Ramos (cell line): ENCODE measurements at regions not wholly inside any gene's neighbourhood (a gene's known extent, or its start where the extent isn't known, plus 50 kb on each side); places are given as distances from the start of the nearest gene placed in this dataset.

Experiments
- in situ Hi-C: fragments of 300-500 bp; cut with MboI; formaldehyde crosslinking; loops from one replicate; pipeline ENCODE4 v1.14.3; 2022; ENCODE audit warnings: low sequenced_read_pairs; ENCODE audit not compliant: unreplicated experiment

DNA sequence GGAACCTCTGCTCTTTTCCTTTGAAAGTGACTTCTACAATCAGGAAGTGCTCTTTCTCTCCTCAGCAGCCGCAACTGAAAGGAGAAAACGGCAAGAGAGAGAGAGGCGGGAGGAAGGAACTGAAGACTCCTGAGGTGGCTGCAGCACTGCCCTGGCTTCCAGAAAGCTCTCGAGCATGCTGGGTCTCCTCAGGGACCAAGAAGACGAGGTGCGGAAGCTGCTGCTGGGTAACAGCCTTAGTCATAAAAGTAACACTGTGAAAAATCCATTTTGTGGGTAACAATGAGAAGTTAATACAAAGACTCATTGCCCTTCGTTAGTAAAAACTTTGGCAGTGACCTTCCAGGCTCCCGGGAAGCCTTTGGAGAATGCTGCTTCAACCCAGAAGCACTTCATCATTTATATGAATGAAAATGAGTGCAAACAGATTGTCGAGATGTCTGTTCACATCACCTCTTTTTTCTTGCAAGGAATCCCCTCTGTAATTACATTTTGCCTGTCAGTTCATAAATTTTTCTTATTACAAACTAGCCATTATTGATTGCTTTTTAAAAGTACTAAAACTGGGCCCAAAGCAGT is 473.4 kb downstream of the SOX6 start:
- in situ Hi-C loops, result no loop called here

- in situ Hi-C loops, result no loop called here
Measured at GRCh38 chr11:15883455-15883920, 472.9 kb downstream of the SOX6 start.

- in situ Hi-C loops, result no loop called here
Measured at GRCh38 chr11:15884141-15884540, 472.2 kb downstream of the SOX6 start.

GRCh38 chr11:15884777-15885540 is 471.4 kb downstream of the SOX6 start:
- in situ Hi-C loops, result no loop called here

GRCh38 chr11:15885854-15886253 is 470.5 kb downstream of the SOX6 start:
- in situ Hi-C loops, result no loop called here

- in situ Hi-C loops, result no loop called here
Measured at GRCh38 chr11:15886299-15886698, 470.0 kb downstream of the SOX6 start.

DNA sequence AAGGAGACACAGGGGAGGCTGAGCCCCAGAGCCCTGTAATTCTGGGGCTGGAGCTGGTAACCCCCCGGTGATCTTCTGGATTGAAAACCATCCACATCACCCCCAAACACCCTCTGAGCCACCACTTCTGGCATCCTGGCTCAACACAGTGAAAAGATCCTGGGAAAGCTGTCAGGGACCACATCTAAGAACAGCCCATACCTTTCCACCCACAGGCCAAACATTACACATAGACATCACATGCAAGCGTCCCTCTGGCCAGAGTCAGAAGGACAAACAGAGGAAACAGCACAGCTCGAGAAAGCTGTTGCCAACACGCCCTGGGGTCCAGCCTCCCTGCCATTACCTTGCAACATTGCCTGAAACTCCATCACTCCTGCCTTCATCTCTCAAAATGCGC is 469.5 kb downstream of the SOX6 start:
- in situ Hi-C loops, result no loop called here

- in situ Hi-C loops, result no loop called here
Measured at GRCh38 chr11:15888556-15889345, 467.6 kb downstream of the SOX6 start.

- in situ Hi-C loops, result no loop called here
Measured at GRCh38 chr11:15889363-15890030, 466.8 kb downstream of the SOX6 start.

DNA sequence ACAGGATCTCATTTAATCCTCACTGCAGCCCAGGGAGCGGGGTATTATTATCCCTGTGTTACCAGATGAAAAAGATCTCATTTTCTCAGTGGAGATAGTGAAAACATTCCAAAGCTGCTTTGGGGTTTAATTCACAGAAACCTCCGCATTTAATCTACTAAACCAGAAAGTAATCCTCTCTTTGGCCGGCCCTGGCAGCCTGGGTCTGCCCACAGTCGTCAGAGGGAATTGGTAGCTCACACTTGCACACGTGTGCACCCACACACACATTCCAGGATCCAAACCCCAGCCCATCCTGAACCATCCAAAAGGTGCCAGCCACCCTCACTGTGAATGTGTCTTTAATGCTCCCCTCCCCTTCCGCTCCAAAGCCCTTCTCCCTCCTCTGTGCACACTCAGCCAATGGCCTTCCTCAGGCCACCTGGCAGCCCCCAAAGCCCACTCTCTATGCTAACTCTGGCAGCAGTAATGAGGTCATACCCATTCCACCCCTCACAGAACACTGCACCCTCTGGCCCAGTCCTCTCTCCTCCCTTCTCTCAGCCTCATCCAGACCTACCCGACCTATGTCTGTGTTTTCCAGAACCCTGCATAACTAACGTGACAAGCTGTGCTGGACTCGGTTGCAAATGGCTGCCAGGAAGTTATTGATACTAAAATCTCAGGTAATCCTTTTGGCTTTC is 466.2 kb downstream of the SOX6 start:
- in situ Hi-C loops, result no loop called here

GRCh38 chr11:15893080-15893492 is 463.3 kb downstream of the SOX6 start:
- in situ Hi-C loops, result no loop called here

DNA sequence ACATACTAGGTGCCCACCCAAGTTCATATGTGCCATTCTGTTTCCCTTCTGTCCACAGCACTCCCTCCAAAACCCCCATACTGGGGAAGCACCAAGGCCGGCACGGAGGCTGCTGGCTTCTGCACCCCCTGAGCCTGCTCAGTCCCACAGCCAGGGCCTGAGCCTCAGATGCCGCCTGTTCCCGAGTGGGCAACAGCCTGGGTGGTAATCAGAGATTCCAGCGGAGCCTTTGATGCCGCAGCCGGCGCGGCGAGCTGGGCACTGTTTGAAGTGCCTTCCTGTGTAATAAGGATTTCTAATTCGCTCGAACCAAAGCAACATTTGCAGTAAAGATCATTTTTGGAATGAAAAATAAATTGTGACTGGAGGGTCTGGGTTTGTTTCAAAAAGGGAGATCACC is 460.3 kb downstream of the SOX6 start:
- in situ Hi-C loops, result no loop called here

GRCh38 chr11:15896530-15896929 is 459.8 kb downstream of the SOX6 start:
- in situ Hi-C loops, result no loop called here

DNA sequence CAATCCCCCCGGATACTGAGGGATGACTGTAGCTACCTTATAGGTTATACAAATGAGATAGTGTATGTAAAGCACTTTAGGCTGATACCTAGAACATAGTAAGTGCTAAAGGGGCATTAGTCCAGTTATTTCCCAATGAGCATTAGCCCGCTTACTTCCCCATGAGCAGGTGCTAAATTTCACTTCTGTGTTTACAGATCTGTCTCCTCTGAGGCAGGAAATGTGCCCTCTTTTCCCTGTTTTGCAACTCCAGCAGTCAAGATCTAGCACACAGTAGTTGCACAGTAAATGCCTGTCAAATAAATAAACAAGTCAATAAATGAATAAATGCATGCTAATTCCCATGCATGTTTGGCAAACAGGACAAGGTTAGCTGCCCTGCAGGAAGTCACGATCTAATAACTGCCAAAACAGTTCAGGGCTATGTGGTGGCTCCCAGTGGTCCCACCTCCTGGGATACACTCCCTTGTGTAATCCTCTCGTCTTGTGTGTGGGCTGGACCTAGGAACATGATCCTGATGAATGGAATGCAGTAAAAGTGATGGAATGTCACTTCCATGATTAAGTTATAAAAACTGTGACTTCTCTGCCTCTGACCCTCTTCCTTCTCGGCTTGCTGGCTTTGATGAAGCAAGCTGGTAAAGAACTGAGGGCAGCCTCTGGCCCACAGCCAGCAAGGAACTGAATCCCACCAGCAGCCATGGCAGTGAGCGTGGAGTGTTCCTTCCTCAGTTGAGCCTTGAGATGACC is 459.0 kb downstream of the SOX6 start:
- in situ Hi-C loops, result no loop called here

DNA sequence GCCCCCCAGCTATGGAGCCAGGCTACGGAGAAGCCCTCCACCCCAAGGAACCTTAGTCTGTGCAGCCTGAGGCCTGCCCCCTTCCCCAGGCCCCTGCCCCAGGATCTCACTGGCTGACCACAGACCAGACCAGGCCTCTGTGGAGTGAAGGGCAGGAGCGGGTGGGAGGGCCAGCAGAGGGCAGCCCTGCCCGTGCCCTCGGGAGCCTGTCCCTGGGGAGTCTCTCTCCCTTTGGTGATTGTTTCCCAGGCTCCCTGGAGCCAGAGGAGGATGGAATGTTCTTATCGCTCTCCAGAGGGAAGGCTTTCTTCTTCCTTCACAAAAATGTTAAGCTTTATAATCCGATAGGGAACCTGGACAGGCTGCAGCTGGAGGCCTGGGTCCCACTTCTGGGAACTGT is 455.3 kb downstream of the SOX6 start:
- in situ Hi-C loops, result no loop called here

- in situ Hi-C loops, result no loop called here
Measured at GRCh38 chr11:15901790-15902189, 454.6 kb downstream of the SOX6 start.

- in situ Hi-C loops, result no loop called here
Measured at GRCh38 chr11:15903246-15903645, 453.1 kb downstream of the SOX6 start.

- in situ Hi-C loops, result no loop called here
Measured at GRCh38 chr11:15905366-15906104, 450.8 kb downstream of the SOX6 start.
